Amniotic stem cell (primary cell): ENCODE measurements at regions not wholly inside any gene's neighbourhood (a gene's known extent, or its start where the extent isn't known, plus 50 kb on each side); places are given as distances from the start of the nearest gene placed in this dataset.

ENCODE experiments used
- DNase-seq: peaks from one replicate; lab custom pipeline; 2025; lab: John Stamatoyannopoulos, UW

GRCh38 chr2:150047620-150048222 lies 439.7 kb downstream of the RND3 start:
- no peak for DNase-seq

GRCh38 chr2:150046810-150047209 lies 440.7 kb downstream of the RND3 start:
- no peak for DNase-seq

- DNase-seq = no peak
These were observed 441.3 kb downstream of the RND3 start for GRCh38 chr2:150046211-150046610.

- DNase-seq = no peak
These were observed 441.9 kb downstream of the RND3 start for GRCh38 chr2:150045601-150046000.

- DNase-seq = no peak
These were observed 444.3 kb downstream of the RND3 start for GRCh38 chr2:150043172-150043500.

GRCh38 chr2:150042500-150043171 lies 444.8 kb downstream of the RND3 start:
- no peak for DNase-seq

- no peak for DNase-seq
These were observed 445.6 kb downstream of the RND3 start for GRCh38 chr2:150041722-150042425.

- DNase-seq = no peak
These were observed 449.0 kb upstream of the MMADHC start for GRCh38 chr2:150036622-150037021.

GRCh38 chr2:150034665-150035064 lies 447.1 kb upstream of the MMADHC start:
- DNase-seq = no peak

GRCh38 chr2:150030436-150031190 lies 443.0 kb upstream of the MMADHC start:
- no peak for DNase-seq

- DNase-seq = no peak
These were observed 440.7 kb upstream of the MMADHC start for GRCh38 chr2:150028322-150028721.

- no peak for DNase-seq
These were observed 439.6 kb upstream of the MMADHC start for GRCh38 chr2:150027164-150027563.

GRCh38 chr2:150023663-150024062 lies 436.1 kb upstream of the MMADHC start:
- DNase-seq = no peak

GRCh38 chr2:150023044-150023443 lies 435.5 kb upstream of the MMADHC start:
- no peak for DNase-seq

GRCh38 chr2:150020937-150021673 lies 433.5 kb upstream of the MMADHC start:
- DNase-seq = no peak

GRCh38 chr2:150020221-150020620 lies 432.6 kb upstream of the MMADHC start:
- no peak for DNase-seq

GRCh38 chr2:150019063-150019462 lies 431.5 kb upstream of the MMADHC start:
- DNase-seq = no peak

- DNase-seq = no peak
These were observed 425.4 kb upstream of the MMADHC start for GRCh38 chr2:150012986-150013385.

GRCh38 chr2:150011161-150011730 lies 423.7 kb upstream of the MMADHC start:
- DNase-seq = no peak

- DNase-seq = no peak
These were observed 421.3 kb upstream of the MMADHC start for GRCh38 chr2:150008901-150009300.

- no peak for DNase-seq
These were observed 420.3 kb upstream of the MMADHC start for GRCh38 chr2:150007815-150008430.
